GM13977 (cell line): ENCODE measurements at regions not wholly inside any gene's neighbourhood (a gene's known extent, or its start where the extent isn't known, plus 50 kb on each side); places are given as distances from the start of the nearest gene placed in this dataset.

Experiments used
- DNase-seq: peaks from one replicate; pipeline ENCODE4 v3.0.0; 2012; ENCODE audit warnings: low spot score
- CTCF ChIP-seq: IDR thresholded peaks from 2 replicates; pipeline ENCODE4 v1.5.1; 2012; ENCODE audit warnings: mild to moderate bottlenecking, control low read depth; ENCODE audit not compliant: insufficient read depth; ENCODE audit errors: extremely low read depth, missing control alignments
- in situ Hi-C: fragments of 300-500 bp; cut with MboI; formaldehyde crosslinking; loops from one replicate; pipeline ENCODE4 v1.12.0; 2022; ENCODE audit warnings: low sequenced_read_pairs, low pct_unique_long_range_greater_than_20kb, mixed read lengths, inconsistent platforms; ENCODE audit not compliant: unreplicated experiment

GRCh38 chr3:67898916-67899315 lies 244.5 kb upstream of the SUCLG2 start:
- DNase-seq = no peak
- in situ Hi-C loops = no loop called here
- no peak for TF ChIP-seq CTCF

GRCh38 chr3:67897351-67898336 lies 243.2 kb upstream of the SUCLG2 start:
- no peak for TF ChIP-seq CTCF
- in situ Hi-C loops = no loop called here
- no peak for DNase-seq

GRCh38 chr3:67896130-67896529 lies 241.7 kb upstream of the SUCLG2 start:
- DNase-seq = no peak
- in situ Hi-C loops = no loop called here
- no peak for TF ChIP-seq CTCF

- in situ Hi-C loops = no loop called here
- TF ChIP-seq CTCF = no peak
- no peak for DNase-seq
Observed at GRCh38 chr3:67894510-67894909, 240.1 kb upstream of the SUCLG2 start.

GRCh38 chr3:67884345-67884744 lies 229.9 kb upstream of the SUCLG2 start:
- no peak for TF ChIP-seq CTCF
- no peak for DNase-seq
- in situ Hi-C loops = no loop called here

DNA sequence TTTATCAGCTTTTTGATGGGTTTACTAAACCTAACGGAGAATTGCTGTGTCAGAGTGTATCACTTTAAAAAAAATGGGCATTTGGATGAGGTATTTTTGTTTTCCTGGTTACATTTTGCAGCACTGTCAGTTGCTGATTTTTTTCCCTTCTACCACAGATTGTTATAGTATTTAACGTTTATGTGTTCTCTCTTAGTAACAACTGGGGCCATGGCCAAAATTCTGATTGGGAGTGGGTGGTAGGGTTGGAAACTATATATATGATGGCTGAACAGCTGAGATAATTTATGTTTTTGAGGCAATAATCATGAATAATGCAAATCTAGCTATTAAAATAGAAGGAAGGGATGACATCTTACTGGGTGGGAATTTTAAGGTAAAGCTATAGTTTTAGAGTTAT lies 229.4 kb upstream of the SUCLG2 start:
- DNase-seq = no peak
- in situ Hi-C loops = no loop called here
- TF ChIP-seq CTCF = no peak
